Mesothelial cell of epicardium (in vitro differentiated cells): ENCODE measurements at regions not wholly inside any gene's neighbourhood (a gene's known extent, or its start where the extent isn't known, plus 50 kb on each side); places are given as distances from the start of the nearest gene placed in this dataset.

ENCODE experiments used
- DNase-seq, 2 experiments: peaks; one replicate each; pipeline ENCODE4 v3.0.0; 2021; ENCODE audit warnings: low spot score in 2 of 2; ENCODE audit not compliant: unreplicated experiment in 2 of 2
- H3K27ac Mint-ChIP-seq: 2 replicates; pipeline ENCODE4 v1.8.0; 2021; ENCODE audit warnings: mixed read lengths
- H3K27me3 Mint-ChIP-seq: 2 replicates; pipeline ENCODE4 v1.8.0; 2021; ENCODE audit warnings: low read depth, mixed read lengths
- H3K36me3 Mint-ChIP-seq: 2 replicates; pipeline ENCODE4 v1.8.0; 2021; ENCODE audit warnings: mixed read lengths
- H3K4me1 Mint-ChIP-seq: 2 replicates; pipeline ENCODE4 v1.8.0; 2021; ENCODE audit warnings: mixed read lengths
- H3K4me3 Mint-ChIP-seq: 2 replicates; pipeline ENCODE4 v1.8.0; 2021; ENCODE audit warnings: mild to moderate bottlenecking, moderate library complexity, mixed read lengths
- H3K9me3 Mint-ChIP-seq: 2 replicates; pipeline ENCODE4 v1.8.0; 2021; ENCODE audit warnings: mixed read lengths
- CTCF ChIP-seq: fragments of 200-600 bp; sonication (generic); IDR thresholded peaks from one replicate; pipeline ENCODE4 v1.5.0; 2021; ENCODE audit warnings: antibody characterized with exemption; ENCODE audit not compliant: unreplicated experiment

DNA sequence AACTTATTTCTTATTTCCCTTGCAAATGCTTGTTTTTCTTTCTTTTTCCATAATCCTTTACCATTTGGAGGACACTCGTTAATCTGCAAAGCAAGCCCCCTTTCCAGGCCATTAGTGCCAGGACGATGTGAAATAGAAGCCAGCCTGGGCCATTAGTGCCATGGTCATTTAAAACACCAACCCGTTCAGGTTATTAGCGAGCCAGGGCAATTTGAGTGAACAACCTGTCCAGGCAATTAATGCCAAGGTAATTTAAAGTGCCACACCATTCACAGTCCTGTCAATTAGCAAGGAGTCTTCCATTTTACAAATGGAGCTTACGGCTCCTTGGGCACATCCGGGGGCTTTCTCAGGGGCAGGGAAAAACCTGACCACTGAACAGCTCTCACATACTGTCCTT is 370.6 kb downstream of the HRH4 start:
- no peaks in the 10 kb centered on the region for H3K9me3 Mint-ChIP-seq
- peaks cover 36% of the 10 kb centered on the region for H3K27me3 Mint-ChIP-seq
- peaks cover 21% of the 10 kb centered on the region for H3K4me1 Mint-ChIP-seq
- no peak overlapping the region for H3K4me3 Mint-ChIP-seq
- H3K27ac Mint-ChIP-seq, result no peak overlapping the region
- TF ChIP-seq CTCF, result no peak
- DNase-seq, result no peak
- no peaks in the 10 kb centered on the region for H3K36me3 Mint-ChIP-seq

GRCh38 chr18:24831871-24832665 is 371.6 kb downstream of the HRH4 start:
- TF ChIP-seq CTCF, result no peak
- Mint-ChIP-seq H3K27ac (no peak overlapping the region), H3K4me3 (no peak overlapping the region), H3K9me3 (no peaks in the 10 kb centered on the region), H3K27me3 (peaks cover 32% of the 10 kb centered on the region), H3K36me3 (no peaks in the 10 kb centered on the region), H3K4me1 (peaks cover 24% of the 10 kb centered on the region)
- no peak for DNase-seq

GRCh38 chr18:24835751-24836150 is 375.3 kb downstream of the HRH4 start:
- Mint-ChIP-seq H3K27me3 (peaks cover 19% of the 10 kb centered on the region), H3K36me3 (no peaks in the 10 kb centered on the region), H3K4me3 (no peak overlapping the region), H3K4me1 (peaks cover 23% of the 10 kb centered on the region), H3K9me3 (no peaks in the 10 kb centered on the region), H3K27ac (no peak overlapping the region)
- DNase-seq, result no peak
- TF ChIP-seq CTCF, result no peak

- no peak overlapping the region for H3K27ac Mint-ChIP-seq
- DNase-seq, result no peak
- TF ChIP-seq CTCF, result no peak
- H3K4me3 Mint-ChIP-seq, result no peak overlapping the region
- H3K4me1 Mint-ChIP-seq, result peaks cover 20% of the 10 kb centered on the region
- H3K9me3 Mint-ChIP-seq, result no peaks in the 10 kb centered on the region
- no peaks in the 10 kb centered on the region for H3K36me3 Mint-ChIP-seq
- peaks cover 19% of the 10 kb centered on the region for H3K27me3 Mint-ChIP-seq
Measured at GRCh38 chr18:24837066-24837465, 376.6 kb downstream of the HRH4 start.

GRCh38 chr18:24840051-24840450 is 379.6 kb downstream of the HRH4 start:
- TF ChIP-seq CTCF, result no peak
- Mint-ChIP-seq H3K4me1 (peaks cover 11% of the 10 kb centered on the region), H3K27ac (no peak overlapping the region), H3K36me3 (no peaks in the 10 kb centered on the region), H3K27me3 (peaks cover 18% of the 10 kb centered on the region), H3K9me3 (no peaks in the 10 kb centered on the region), H3K4me3 (no peak overlapping the region)
- no peak for DNase-seq
